WTC11 (cell line): ENCODE measurements at regions not wholly inside any gene's neighbourhood (a gene's known extent, or its start where the extent isn't known, plus 50 kb on each side); places are given as distances from the start of the nearest gene placed in this dataset.

ENCODE experiments used
- ATAC-seq: fragments of 200-7000 bp; cut with Tn5 transposase; 2 replicates; pipeline ENCODE4 v1.10.0; 2021; ENCODE audit warnings: mild to moderate bottlenecking, moderate library complexity
- CTCF ChIA-PET: fragments of 300-600 bp; sonication (Branson Sonifier 250); formaldehyde crosslinking; loops from one replicate; lab custom pipeline; 2021; ENCODE audit warnings: antibody characterized with exemption; lab: Charles Lee
- POLR2A ChIA-PET: fragments of 350-600 bp; sonication (Branson Sonifier 250); formaldehyde crosslinking; loops from one replicate; lab custom pipeline; 2021; ENCODE audit warnings: antibody characterized with exemption; lab: Charles Lee
- DNase-seq: peaks from one replicate; pipeline ENCODE4 v3.0.0; 2021; ENCODE audit warnings: low spot score
- H3K27ac Mint-ChIP-seq: 2 replicates; pipeline ENCODE4 v1.8.0; 2021; ENCODE audit warnings: mixed read lengths
- H3K27me3 Mint-ChIP-seq: 2 replicates; pipeline ENCODE4 v1.8.0; 2021; ENCODE audit warnings: low read depth, mild to moderate bottlenecking, moderate library complexity, mixed read lengths
- H3K36me3 Mint-ChIP-seq: 2 replicates; pipeline ENCODE4 v1.8.0; 2021; ENCODE audit warnings: mixed read lengths
- H3K4me1 Mint-ChIP-seq: 2 replicates; pipeline ENCODE4 v1.8.0; 2022; ENCODE audit warnings: mixed read lengths
- H3K4me3 Mint-ChIP-seq: 2 replicates; pipeline ENCODE4 v1.8.0; 2021; ENCODE audit warnings: mild to moderate bottlenecking, moderate library complexity, mixed read lengths
- H3K9me3 Mint-ChIP-seq: 2 replicates; pipeline ENCODE4 v1.8.0; 2021; ENCODE audit warnings: mixed read lengths
- AFF4 ChIP-seq: sonication (generic); formaldehyde crosslinking; IDR thresholded peaks from 2 replicates; pipeline ENCODE4 v1.8.1; 2023; ENCODE audit warnings: mild to moderate bottlenecking, missing genetic modification reagents, borderline replicate concordance
- ATF3 ChIP-seq: sonication (generic); formaldehyde crosslinking; conservative IDR thresholded peaks from 2 replicates; pipeline ENCODE4 v1.8.1; 2022; ENCODE audit warnings: mild to moderate bottlenecking, missing genetic modification reagents
- ATF6 ChIP-seq: sonication (generic); formaldehyde crosslinking; IDR thresholded peaks from 2 replicates; pipeline ENCODE4 v1.8.1; 2023; ENCODE audit warnings: mild to moderate bottlenecking, missing genetic modification reagents
- CREM ChIP-seq: sonication (generic); formaldehyde crosslinking; IDR thresholded peaks from 2 replicates; pipeline ENCODE4 v1.8.1; 2022; ENCODE audit warnings: mild to moderate bottlenecking, missing genetic modification reagents, moderate library complexity
- E2F5 ChIP-seq: sonication (generic); formaldehyde crosslinking; IDR thresholded peaks from 2 replicates; pipeline ENCODE4 v1.8.1; 2022; ENCODE audit warnings: mild to moderate bottlenecking, moderate library complexity, missing genetic modification reagents
- FOXP4 ChIP-seq: sonication (generic); formaldehyde crosslinking; IDR thresholded peaks from 2 replicates; pipeline ENCODE4 v1.8.0; 2022; ENCODE audit warnings: mild to moderate bottlenecking, missing genetic modification reagents
- JUN ChIP-seq: sonication (generic); formaldehyde crosslinking; IDR thresholded peaks from 2 replicates; pipeline ENCODE4 v1.8.0; 2023; ENCODE audit warnings: mild to moderate bottlenecking, missing genetic modification reagents
- KAT7 ChIP-seq: sonication (generic); formaldehyde crosslinking; IDR thresholded peaks from 2 replicates; pipeline ENCODE4 v1.8.1; 2023; ENCODE audit warnings: missing genetic modification reagents, mild to moderate bottlenecking, borderline replicate concordance
- MAX ChIP-seq: sonication (generic); formaldehyde crosslinking; IDR thresholded peaks from 2 replicates; pipeline ENCODE4 v1.8.0; 2022; ENCODE audit warnings: mild to moderate bottlenecking, missing genetic modification reagents
- NFATC4 ChIP-seq: fragments of 250-450 bp; sonication (Bioruptor Pico); IDR thresholded peaks from 2 replicates; pipeline ENCODE4 v1.9.0; 2021; ENCODE audit warnings: mild to moderate bottlenecking
- NR1H2 ChIP-seq: sonication (generic); formaldehyde crosslinking; IDR thresholded peaks from 2 replicates; pipeline ENCODE4 v1.9.0; 2021; ENCODE audit warnings: mild to moderate bottlenecking, moderate library complexity, missing genetic modification reagents
- PRRX2 ChIP-seq: fragments of 250-450 bp; sonication (Bioruptor Pico); IDR thresholded peaks from 2 replicates; pipeline ENCODE4 v1.8.0; 2021; ENCODE audit warnings: mild to moderate bottlenecking
- RELA ChIP-seq: sonication (generic); formaldehyde crosslinking; IDR thresholded peaks from 2 replicates; pipeline ENCODE4 v1.8.1; 2022; ENCODE audit warnings: missing genetic modification reagents, mild to moderate bottlenecking, borderline replicate concordance
- SOX15 ChIP-seq: fragments of 250-450 bp; sonication (Bioruptor Pico); IDR thresholded peaks from 2 replicates; pipeline ENCODE4 v1.9.0; 2021; ENCODE audit warnings: mild to moderate bottlenecking
- TCF7 ChIP-seq: sonication (generic); formaldehyde crosslinking; IDR thresholded peaks from 2 replicates; pipeline ENCODE4 v1.8.0; 2022; ENCODE audit warnings: mild to moderate bottlenecking, low read depth, missing genetic modification reagents, moderate library complexity
- TEAD4 ChIP-seq: sonication (generic); formaldehyde crosslinking; IDR thresholded peaks from 2 replicates; pipeline ENCODE4 v1.8.0; 2022; ENCODE audit warnings: mild to moderate bottlenecking, missing genetic modification reagents
- USF2 ChIP-seq: sonication (generic); formaldehyde crosslinking; IDR thresholded peaks from 2 replicates; pipeline ENCODE4 v1.8.1; 2023; ENCODE audit warnings: mild to moderate bottlenecking, missing genetic modification reagents, moderate library complexity
- ZBTB43 ChIP-seq: sonication (generic); formaldehyde crosslinking; IDR thresholded peaks from 2 replicates; pipeline ENCODE4 v1.8.1; 2023; ENCODE audit warnings: mild to moderate bottlenecking, missing genetic modification reagents
- ZNF138 ChIP-seq: sonication (generic); formaldehyde crosslinking; conservative IDR thresholded peaks from 2 replicates; pipeline ENCODE4 v1.8.1; 2022; ENCODE audit warnings: mild to moderate bottlenecking, moderate library complexity, missing genetic modification reagents

GRCh38 chr1:29805896-29806160 lies 569.5 kb downstream of the PTPRU start (continued):
- TF ChIP-seq AFF4 (CRISPR knock-in tag) (no peak), ATF6 (CRISPR knock-in tag) (no peak), ZBTB43 (CRISPR knock-in tag) (no peak)

- Mint-ChIP-seq H3K36me3 (no peaks in the 10 kb centered on the region), H3K9me3 (no peaks in the 10 kb centered on the region), H3K4me3 (no peak overlapping the region), H3K4me1 (peaks cover 3% of the 10 kb centered on the region; the same call in 1 of the 2 replicates), H3K27me3 (no peaks in the 10 kb centered on the region), H3K27ac (no peak overlapping the region)
- no peak for TF ChIP-seq NR1H2
- TF ChIP-seq USF2 (CRISPR knock-in tag) = no peak
- TF ChIP-seq NFATC4 (CRISPR knock-in tag) = no peak
- no peak for TF ChIP-seq ZNF138 (CRISPR knock-in tag)
- no peak for TF ChIP-seq KAT7 (CRISPR knock-in tag)
- TF ChIP-seq TEAD4 = no peak
- no peak for TF ChIP-seq SOX15 (CRISPR knock-in tag)
- DNase-seq (no peak), ATAC-seq (peak; percentile 34; the same call in 1 of the 2 replicates)
- ChIA-PET CTCF (interaction anchor here (0.8 to 3.8 kb wide), 7 partner anchors 12 to 282 kb away, joined by 3 to 20 read pairs (median 3); no protein-coding TSS in a partner anchor), POLR2A (no interaction called here)
Observed at GRCh38 chr1:29805122-29805895, 569.0 kb downstream of the PTPRU start.

- Mint-ChIP-seq H3K4me1 (no peaks in the 10 kb centered on the region; the same call in 1 of the 2 replicates), H3K9me3 (no peaks in the 10 kb centered on the region), H3K27me3 (no peaks in the 10 kb centered on the region), H3K36me3 (no peaks in the 10 kb centered on the region)
- POLR2A ChIA-PET = no interaction called here
- TF ChIP-seq TCF7 (CRISPR knock-in tag) (no peak), CREM (CRISPR knock-in tag) (no peak), FOXP4 (CRISPR knock-in tag) (no peak), MAX (no peak), ATF3 (CRISPR knock-in tag) (no peak), RELA (CRISPR knock-in tag) (no peak), E2F5 (CRISPR knock-in tag) (no peak), PRRX2 (CRISPR knock-in tag) (no peak), JUN (CRISPR knock-in tag) (no peak)
- TF ChIP-seq, all 79 proteins: peak for 0
- ATAC-seq = no peak
- CTCF ChIA-PET = interaction anchor here (1.0 to 3.8 kb wide), 5 partner anchors 11 to 283 kb away, joined by 3 to 20 read pairs (median 4); no protein-coding TSS in a partner anchor
- Mint-ChIP-seq H3K4me3 (no peak overlapping the region), H3K27ac (peak overlapping the region; percentile 58; the same call in 1 of the 2 replicates)
- DNase-seq = no peak
Observed at GRCh38 chr1:29804181-29804899, 568.0 kb downstream of the PTPRU start.
